Bronchial epithelial cell (primary cell): ENCODE measurements at regions not wholly inside any gene's neighbourhood (a gene's known extent, or its start where the extent isn't known, plus 50 kb on each side); places are given as distances from the start of the nearest gene placed in this dataset.

ENCODE experiments used
- DNase-seq: peaks from one replicate; pipeline ENCODE4 v3.0.0-alpha.2; 2010; ENCODE audit warnings: low read depth
- FAIRE-seq: peaks from 2 replicates; lab custom pipeline; 2011; peaks lifted over from hg19 to GRCh38; lab: Jason Lieb, UNC
- H3K27me3 ChIP-seq: 2 replicates; pipeline ENCODE4 v1.5.1; 2011; ENCODE audit warnings: low read length; ENCODE audit not compliant: control insufficient read depth, insufficient read depth
- H3K36me3 ChIP-seq: 2 replicates; pipeline ENCODE4 v1.5.1; 2011; ENCODE audit warnings: low read length; ENCODE audit not compliant: control insufficient read depth, insufficient read depth
- H3K4me3 ChIP-seq: 2 replicates; pipeline ENCODE4 v1.5.1; 2011; ENCODE audit warnings: mild to moderate bottlenecking, low read depth, low read length, control low read depth
- TF ChIP-seq, protein P1 (sequence below): IDR thresholded peaks from 2 replicates; pipeline ENCODE4 v1.5.1; 2011; ENCODE audit warnings: mild to moderate bottlenecking, moderate library complexity, low read length, control low read depth, inconsistent platforms; ENCODE audit not compliant: insufficient read depth, severe bottlenecking

DNA sequence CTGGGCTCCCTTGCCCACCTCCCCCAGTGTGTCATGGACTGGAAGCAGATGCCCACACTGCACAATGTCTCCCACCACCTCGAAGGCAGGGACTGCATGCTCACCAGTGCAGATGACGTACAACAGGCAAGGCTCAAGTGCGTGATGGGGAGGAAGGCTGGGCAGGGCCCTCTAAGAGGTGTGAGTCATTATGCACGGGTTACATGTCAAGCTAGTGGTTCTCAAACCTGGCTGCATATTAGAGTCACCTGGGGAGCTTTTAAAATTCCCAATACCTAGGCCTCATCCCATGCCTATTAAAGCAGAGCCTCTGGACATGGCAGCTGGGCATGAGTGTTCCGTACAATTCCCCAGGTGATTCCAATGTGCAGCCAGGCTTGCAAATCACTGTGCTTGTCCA is 137.9 kb upstream of the NGF start:
- no peaks in the 10 kb centered on the region for H3K36me3 ChIP-seq
- TF ChIP-seq, protein P1, sequence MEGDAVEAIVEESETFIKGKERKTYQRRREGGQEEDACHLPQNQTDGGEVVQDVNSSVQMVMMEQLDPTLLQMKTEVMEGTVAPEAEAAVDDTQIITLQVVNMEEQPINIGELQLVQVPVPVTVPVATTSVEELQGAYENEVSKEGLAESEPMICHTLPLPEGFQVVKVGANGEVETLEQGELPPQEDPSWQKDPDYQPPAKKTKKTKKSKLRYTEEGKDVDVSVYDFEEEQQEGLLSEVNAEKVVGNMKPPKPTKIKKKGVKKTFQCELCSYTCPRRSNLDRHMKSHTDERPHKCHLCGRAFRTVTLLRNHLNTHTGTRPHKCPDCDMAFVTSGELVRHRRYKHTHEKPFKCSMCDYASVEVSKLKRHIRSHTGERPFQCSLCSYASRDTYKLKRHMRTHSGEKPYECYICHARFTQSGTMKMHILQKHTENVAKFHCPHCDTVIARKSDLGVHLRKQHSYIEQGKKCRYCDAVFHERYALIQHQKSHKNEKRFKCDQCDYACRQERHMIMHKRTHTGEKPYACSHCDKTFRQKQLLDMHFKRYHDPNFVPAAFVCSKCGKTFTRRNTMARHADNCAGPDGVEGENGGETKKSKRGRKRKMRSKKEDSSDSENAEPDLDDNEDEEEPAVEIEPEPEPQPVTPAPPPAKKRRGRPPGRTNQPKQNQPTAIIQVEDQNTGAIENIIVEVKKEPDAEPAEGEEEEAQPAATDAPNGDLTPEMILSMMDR, result no peak
- FAIRE-seq (no peak), DNase-seq (peak; percentile 55)
- H3K27me3 ChIP-seq, result no peaks in the 10 kb centered on the region
- no peak overlapping the region for H3K4me3 ChIP-seq

GRCh38 chr1:115475252-115475651 is 137.2 kb upstream of the NGF start:
- no peak overlapping the region for H3K4me3 ChIP-seq
- no peaks in the 10 kb centered on the region for H3K36me3 ChIP-seq
- TF ChIP-seq, protein P1, result no peak
- DNase-seq (no peak), FAIRE-seq (no peak)
- no peaks in the 10 kb centered on the region for H3K27me3 ChIP-seq

DNA sequence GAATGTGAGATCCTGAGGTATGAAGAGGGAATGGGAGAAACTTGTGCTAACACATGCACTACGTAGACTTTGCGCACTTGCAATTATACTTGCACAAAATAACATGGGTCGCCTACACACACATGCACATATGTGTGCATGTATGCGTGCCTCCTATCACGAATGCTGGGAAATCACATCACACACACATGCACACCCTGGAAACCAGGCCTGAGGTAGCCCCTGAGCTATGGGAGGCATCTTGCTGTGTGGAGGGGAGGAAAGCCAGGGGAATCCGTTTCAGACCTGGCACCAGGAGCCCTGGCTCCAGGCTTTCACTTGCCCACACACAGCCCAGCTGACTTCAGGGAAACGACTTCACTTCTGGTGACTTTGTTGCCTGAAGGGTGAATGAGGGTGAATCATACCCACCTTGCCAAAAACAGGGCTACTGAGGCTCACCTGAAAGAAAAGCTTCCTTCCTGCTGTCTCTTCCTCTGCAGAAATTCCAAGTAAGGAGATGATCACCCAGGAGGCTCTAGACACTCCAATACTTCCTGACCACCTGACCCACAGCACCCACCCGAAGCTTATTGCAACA is 136.0 kb upstream of the NGF start:
- TF ChIP-seq, protein P1, result no peak
- FAIRE-seq (peak; percentile 82), DNase-seq (peak; percentile 88)
- no peaks in the 10 kb centered on the region for H3K36me3 ChIP-seq
- H3K4me3 ChIP-seq, result no peak overlapping the region
- no peaks in the 10 kb centered on the region for H3K27me3 ChIP-seq

GRCh38 chr1:115469703-115470476 is 131.8 kb upstream of the NGF start:
- no peaks in the 10 kb centered on the region for H3K27me3 ChIP-seq
- TF ChIP-seq, protein P1, result peak; percentile 93
- no peak overlapping the region for H3K4me3 ChIP-seq
- peak; percentile 79 for DNase-seq
- H3K36me3 ChIP-seq, result no peaks in the 10 kb centered on the region
- no peak for FAIRE-seq

GRCh38 chr1:115467790-115468189 is 129.7 kb upstream of the NGF start:
- Histone ChIP-seq H3K4me3 (no peak overlapping the region), H3K36me3 (no peaks in the 10 kb centered on the region), H3K27me3 (no peaks in the 10 kb centered on the region)
- DNase-seq, result no peak
- TF ChIP-seq, protein P1, result no peak
- no peak for FAIRE-seq
